Fibroblast of pulmonary artery (primary cell): ENCODE measurements at regions not wholly inside any gene's neighbourhood (a gene's known extent, or its start where the extent isn't known, plus 50 kb on each side); places are given as distances from the start of the nearest gene placed in this dataset.

Source experiments
- DNase-seq: peaks from one replicate; pipeline ENCODE4 v3.0.0-alpha.2; 2010; ENCODE audit warnings: low read depth
- H3K4me3 ChIP-seq: replicated peaks from 2 replicates; pipeline ENCODE4 v1.5.1; 2011; ENCODE audit warnings: low read depth, mild to moderate bottlenecking, control low read depth, low read length, moderate library complexity
- CTCF ChIP-seq: IDR thresholded peaks from 2 replicates; pipeline ENCODE4 v1.5.1; 2011; ENCODE audit warnings: mild to moderate bottlenecking, control low read depth, low read length, inconsistent platforms; ENCODE audit errors: missing control alignments

GRCh38 chr13:62973804-62974203, 1558.2 kb upstream of the PCDH20 start:
- TF ChIP-seq CTCF, result no peak
- DNase-seq, result no peak
- H3K4me3 ChIP-seq, result no peak overlapping the region

DNA sequence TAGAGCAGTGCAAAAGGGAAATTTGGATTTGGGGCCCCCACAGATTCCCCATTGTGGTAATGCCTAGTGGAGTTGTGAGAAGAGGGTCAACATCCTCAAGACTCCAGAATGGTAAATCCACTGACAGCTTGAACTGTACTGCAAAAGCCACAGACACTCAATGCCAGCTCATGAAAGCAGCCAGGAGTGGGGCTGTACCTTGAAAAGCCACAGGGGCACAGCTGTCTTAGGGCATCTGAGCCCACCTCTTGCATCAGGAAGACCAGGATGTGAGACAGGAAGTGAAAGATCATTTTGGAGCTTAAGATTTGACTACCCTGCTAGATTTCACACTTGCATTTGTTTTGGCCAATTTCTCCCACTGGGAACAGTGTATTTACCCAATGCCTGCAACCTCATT, 1548.9 kb upstream of the PCDH20 start:
- no peak overlapping the region for H3K4me3 ChIP-seq
- TF ChIP-seq CTCF, result no peak
- no peak for DNase-seq

DNA sequence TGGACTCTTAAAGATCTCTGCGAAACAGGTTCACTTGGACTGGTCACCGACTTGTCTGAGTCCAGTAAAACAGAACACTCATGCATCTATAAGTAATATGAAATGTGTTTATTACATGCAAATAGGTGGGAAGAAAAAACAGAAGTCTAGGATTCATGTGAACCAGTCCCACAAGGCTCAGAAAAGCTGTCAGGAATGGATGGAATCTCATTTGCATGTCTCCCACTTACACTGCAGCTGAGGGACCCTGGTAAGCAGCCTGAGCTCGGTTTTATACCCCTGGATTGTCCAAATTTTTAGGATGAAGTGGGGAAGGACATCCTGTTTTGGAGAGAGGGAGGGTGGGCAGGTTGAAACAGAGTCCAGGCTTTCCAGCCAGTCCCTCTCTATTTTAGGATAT, 1545.1 kb upstream of the PCDH20 start:
- DNase-seq, result no peak
- no peak overlapping the region for H3K4me3 ChIP-seq
- no peak for TF ChIP-seq CTCF

- DNase-seq, result no peak
- no peak for TF ChIP-seq CTCF
- H3K4me3 ChIP-seq, result no peak overlapping the region
These were observed 1518.2 kb upstream of the PCDH20 start for GRCh38 chr13:62933809-62934208.

- no peak for TF ChIP-seq CTCF
- DNase-seq, result peak; percentile 3
- H3K4me3 ChIP-seq, result no peak overlapping the region
These were observed 1516.7 kb upstream of the PCDH20 start for GRCh38 chr13:62932256-62932883.

- H3K4me3 ChIP-seq, result no peak overlapping the region
- peak; percentile 13 for DNase-seq
- TF ChIP-seq CTCF, result no peak
These were observed 1516.2 kb upstream of the PCDH20 start for GRCh38 chr13:62931853-62932252.

- no peak overlapping the region for H3K4me3 ChIP-seq
- no peak for DNase-seq
- no peak for TF ChIP-seq CTCF
These were observed 1508.7 kb upstream of the PCDH20 start for GRCh38 chr13:62924395-62924794.
